Epithelial cell of esophagus (primary cell): ENCODE measurements at regions not wholly inside any gene's neighbourhood (a gene's known extent, or its start where the extent isn't known, plus 50 kb on each side); places are given as distances from the start of the nearest gene placed in this dataset.

Source experiments
- DNase-seq: peaks from one replicate; pipeline ENCODE4 v3.0.0; 2010; ENCODE audit warnings: low read depth
- H3K4me3 ChIP-seq: 2 replicates; pipeline ENCODE4 v1.5.1; 2011; ENCODE audit warnings: mild to moderate bottlenecking, low read length, control low read depth
- CTCF ChIP-seq: IDR thresholded peaks from 2 replicates; pipeline ENCODE4 v1.5.1; 2011; ENCODE audit warnings: low read depth, mild to moderate bottlenecking, low read length, control low read depth, inconsistent platforms; ENCODE audit not compliant: insufficient read depth; ENCODE audit errors: missing control alignments

GRCh38 chr1:239566074-239566473, 179.7 kb downstream of the CHRM3 start:
- DNase-seq, result peak; percentile 26
- no peak for TF ChIP-seq CTCF
- H3K4me3 ChIP-seq, result no peak overlapping the region

GRCh38 chr1:239570878-239571277, 184.5 kb downstream of the CHRM3 start:
- DNase-seq, result no peak
- no peak for TF ChIP-seq CTCF
- no peak overlapping the region for H3K4me3 ChIP-seq

- no peak overlapping the region for H3K4me3 ChIP-seq
- no peak for DNase-seq
- TF ChIP-seq CTCF, result no peak
These were observed 185.8 kb downstream of the CHRM3 start for GRCh38 chr1:239572183-239572582.

- no peak overlapping the region for H3K4me3 ChIP-seq
- no peak for TF ChIP-seq CTCF
- DNase-seq, result no peak
These were observed 187.7 kb downstream of the CHRM3 start for GRCh38 chr1:239574112-239574511.

- DNase-seq, result no peak
- H3K4me3 ChIP-seq, result no peak overlapping the region
- no peak for TF ChIP-seq CTCF
These were observed 188.7 kb downstream of the CHRM3 start for GRCh38 chr1:239575113-239575512.

- TF ChIP-seq CTCF, result no peak
- no peak overlapping the region for H3K4me3 ChIP-seq
- DNase-seq, result no peak
These were observed 197.2 kb downstream of the CHRM3 start for GRCh38 chr1:239583536-239583935.

GRCh38 chr1:239586128-239586527, 199.8 kb downstream of the CHRM3 start:
- no peak for TF ChIP-seq CTCF
- no peak overlapping the region for H3K4me3 ChIP-seq
- no peak for DNase-seq
